HCT116 (cell line): ENCODE measurements at regions not wholly inside any gene's neighbourhood (a gene's known extent, or its start where the extent isn't known, plus 50 kb on each side); places are given as distances from the start of the nearest gene placed in this dataset.

Source experiments
- CTCF ChIP-seq, 3 experiments: fragments of 200-600 bp in 1 of 3; sonication (generic) in 1 of 3; IDR thresholded peaks in 2 of 3; conservative IDR thresholded peaks in 1 of 3; 2 replicates each; pipeline ENCODE4 v1.5.1; 2012 to 2017; ENCODE audit warnings: low read depth in 2 of 3, low read length in 2 of 3, antibody characterized with exemption in 1 of 3, borderline replicate concordance in 1 of 3, control low read depth in 1 of 3, mild to moderate bottlenecking in 1 of 3, mixed read lengths in 1 of 3, mixed run types in 1 of 3, moderate library complexity in 1 of 3; ENCODE audit not compliant: insufficient read depth in 1 of 3
- EGR1 ChIP-seq: IDR thresholded peaks from 2 replicates; pipeline ENCODE4 v1.6.1; 2012; ENCODE audit warnings: low read depth
- RAD21 ChIP-seq: IDR thresholded peaks from 2 replicates; pipeline ENCODE4 v1.6.1; 2012; ENCODE audit warnings: low read depth, mild to moderate bottlenecking
- SRF ChIP-seq: IDR thresholded peaks from 2 replicates; pipeline ENCODE4 v1.6.1; 2012; ENCODE audit warnings: low read depth
- YY1 ChIP-seq: IDR thresholded peaks from 2 replicates; pipeline ENCODE4 v1.6.1; 2011; ENCODE audit warnings: low read length, low read depth, moderate library complexity, mild to moderate bottlenecking; ENCODE audit not compliant: insufficient replicate concordance; ENCODE audit errors: extremely low read depth

- no peak for TF ChIP-seq EGR1
- TF ChIP-seq CTCF (IDR thresholded peaks at IDR 0.05 in 2 of 3, conservative IDR thresholded peaks at IDR 0.05 in 1 of 3; ENCODE audit: borderline replicate concordance in 1 of 3, insufficient read depth in 1 of 3, low read depth in 2 of 3, low read length in 2 of 3) = no peak
- no peak for TF ChIP-seq SRF
- no peak for TF ChIP-seq YY1
- TF ChIP-seq RAD21 = no peak
These were observed 659.6 kb downstream of the TMTC2 start for GRCh38 chr12:83346333-83346732.
